GM10266 (cell line): ENCODE measurements at regions not wholly inside any gene's neighbourhood (a gene's known extent, or its start where the extent isn't known, plus 50 kb on each side); places are given as distances from the start of the nearest gene placed in this dataset.

Experiments
- DNase-seq: peaks from one replicate; pipeline ENCODE4 v3.0.0; 2012; ENCODE audit errors: extremely low spot score
- CTCF ChIP-seq: IDR thresholded peaks from 2 replicates; pipeline ENCODE4 v1.5.1; 2012; ENCODE audit warnings: mild to moderate bottlenecking, low read depth; ENCODE audit not compliant: control insufficient read depth, insufficient read depth; ENCODE audit errors: missing control alignments

- no peak for TF ChIP-seq CTCF
- DNase-seq: no peak
These were observed 231.3 kb upstream of the CD180 start for GRCh38 chr5:67427850-67428298.

- no peak for DNase-seq
- no peak for TF ChIP-seq CTCF
These were observed 230.6 kb upstream of the CD180 start for GRCh38 chr5:67426961-67427849.

GRCh38 chr5:67425514-67425913 is 228.9 kb upstream of the CD180 start:
- no peak for DNase-seq
- TF ChIP-seq CTCF: no peak

DNA sequence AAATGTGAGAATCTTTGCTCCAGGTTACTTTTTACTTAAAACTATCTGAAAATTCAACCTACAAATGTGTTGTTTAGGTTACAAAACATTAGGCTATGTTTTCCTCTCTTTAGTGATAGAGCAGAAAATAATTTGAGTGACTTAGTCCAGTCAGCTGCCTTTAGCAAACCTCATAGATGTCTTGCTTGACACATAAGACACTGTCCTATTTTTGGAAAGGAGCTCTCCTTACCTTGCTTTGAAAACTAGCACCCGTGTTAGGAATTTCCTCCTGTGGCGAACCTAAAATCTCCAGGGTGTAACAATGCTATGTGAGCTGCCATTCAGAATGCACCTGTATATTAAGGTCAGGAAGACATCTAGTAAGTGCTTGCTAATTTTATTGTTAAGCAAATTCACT is 221.2 kb upstream of the CD180 start:
- no peak for TF ChIP-seq CTCF
- DNase-seq: no peak

DNA sequence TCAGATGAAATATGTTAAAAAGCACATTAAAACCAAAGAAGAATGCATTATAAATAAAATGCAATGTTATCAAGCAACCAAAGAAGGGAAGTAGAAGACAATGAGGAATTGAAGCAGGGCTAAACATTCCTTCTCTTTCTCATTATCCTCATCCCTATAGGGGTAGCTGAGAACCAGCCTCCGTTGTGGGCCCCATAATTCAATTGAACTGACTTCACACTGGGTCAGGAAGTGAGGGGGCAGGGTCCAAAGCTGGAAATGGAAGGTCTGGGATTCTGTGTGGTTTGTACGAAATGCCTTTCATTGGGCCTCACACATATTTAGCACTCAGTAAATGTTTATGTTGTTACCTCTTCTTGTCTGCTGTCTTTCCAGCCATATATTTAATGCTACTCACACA is 220.4 kb upstream of the CD180 start:
- no peak for DNase-seq
- TF ChIP-seq CTCF: no peak

- DNase-seq: peak; percentile 3
These were observed 219.7 kb upstream of the CD180 start for GRCh38 chr5:67416133-67416937.

More at GRCh38 chr5:67416133-67416937, 219.7 kb upstream of the CD180 start:
- TF ChIP-seq CTCF: no peak
